Daoy (cell line): ENCODE measurements at regions not wholly inside any gene's neighbourhood (a gene's known extent, or its start where the extent isn't known, plus 50 kb on each side); places are given as distances from the start of the nearest gene placed in this dataset.

ENCODE experiments used
- DNase-seq: peaks from one replicate; pipeline ENCODE4 v3.0.0-alpha.2; 2015; ENCODE audit warnings: low read depth

GRCh38 chr4:187782286-187782824, 213.2 kb upstream of the ZFP42 start:
- DNase-seq, result no peak

- DNase-seq, result no peak
Observed at GRCh38 chr4:187786190-187786589, 209.4 kb upstream of the ZFP42 start.

GRCh38 chr4:187789078-187789477, 206.5 kb upstream of the ZFP42 start:
- no peak for DNase-seq

GRCh38 chr4:187795737-187796136, 199.8 kb upstream of the ZFP42 start:
- DNase-seq, result no peak

- no peak for DNase-seq
Observed at GRCh38 chr4:187798385-187798784, 197.2 kb upstream of the ZFP42 start.

- no peak for DNase-seq
Observed at GRCh38 chr4:187799735-187800134, 195.8 kb upstream of the ZFP42 start.

- DNase-seq, result no peak
Observed at GRCh38 chr4:187811591-187811990, 184.0 kb upstream of the ZFP42 start.

GRCh38 chr4:187814737-187815465, 180.7 kb upstream of the ZFP42 start:
- DNase-seq, result peak; percentile 60

GRCh38 chr4:187826725-187827124, 168.8 kb upstream of the ZFP42 start:
- DNase-seq, result peak; percentile 15

GRCh38 chr4:187827631-187828030, 167.9 kb upstream of the ZFP42 start:
- DNase-seq, result no peak

GRCh38 chr4:187839765-187840164, 155.8 kb upstream of the ZFP42 start:
- DNase-seq, result no peak

GRCh38 chr4:187840814-187841213, 154.8 kb upstream of the ZFP42 start:
- DNase-seq, result no peak

GRCh38 chr4:187849556-187850225, 145.9 kb upstream of the ZFP42 start:
- DNase-seq, result no peak

- no peak for DNase-seq
Observed at GRCh38 chr4:187865914-187866313, 129.7 kb upstream of the ZFP42 start.

- DNase-seq, result no peak
Observed at GRCh38 chr4:187883049-187883448, 112.5 kb upstream of the ZFP42 start.

- no peak for DNase-seq
Observed at GRCh38 chr4:187883836-187884475, 111.6 kb upstream of the ZFP42 start.

- no peak for DNase-seq
Observed at GRCh38 chr4:187887906-187888305, 107.7 kb upstream of the ZFP42 start.

- DNase-seq, result no peak
Observed at GRCh38 chr4:187889651-187890050, 105.9 kb upstream of the ZFP42 start.

- no peak for DNase-seq
Observed at GRCh38 chr4:187893418-187893817, 102.2 kb upstream of the ZFP42 start.

GRCh38 chr4:187903106-187903505, 92.5 kb upstream of the ZFP42 start:
- DNase-seq, result no peak

GRCh38 chr4:187903700-187904099, 91.9 kb upstream of the ZFP42 start:
- DNase-seq, result no peak

- peak; percentile 15 for DNase-seq
Observed at GRCh38 chr4:187908079-187908561, 87.5 kb upstream of the ZFP42 start.

GRCh38 chr4:187908731-187909130, 86.8 kb upstream of the ZFP42 start:
- no peak for DNase-seq
